A673 (cell line): ENCODE measurements at regions not wholly inside any gene's neighbourhood (a gene's known extent, or its start where the extent isn't known, plus 50 kb on each side); places are given as distances from the start of the nearest gene placed in this dataset.

ENCODE experiments used
- BruUV-seq: library from RNA; stranded (reverse); fragments of 400-500 nt; replicated peaks from 2 replicates; lab custom pipeline; 2021; lab: Mats Ljungman, UMichigan
- CTCF ChIA-PET: fragments of 300-600 bp; sonication (Branson Sonifier 250); formaldehyde crosslinking; loops from one replicate; lab custom pipeline; 2022; ENCODE audit warnings: antibody characterized with exemption; lab: Charles Lee
- POLR2A ChIA-PET: fragments of 300-600 bp; sonication (Branson Sonifier 250); formaldehyde crosslinking; loops from one replicate; lab custom pipeline; 2022; ENCODE audit warnings: antibody characterized with exemption; ENCODE audit not compliant: low non-redundant PET; lab: Charles Lee
- DNase-seq: peaks from one replicate; pipeline ENCODE4 v3.0.0-alpha.2; 2015; ENCODE audit warnings: low spot score
- H3K27ac ChIP-seq: fragments of 200-600 bp; sonication (generic); 2 replicates; pipeline ENCODE4 v1.5.1; 2016; ENCODE audit warnings: mixed run types, low read depth, mild to moderate bottlenecking, mixed read lengths, antibody characterized with exemption, low read length; ENCODE audit not compliant: poor library complexity, severe bottlenecking
- H3K27me3 ChIP-seq: fragments of 200-600 bp; sonication (generic); replicated peaks from 2 replicates; pipeline ENCODE4 v1.6.1; 2017; ENCODE audit warnings: mixed run types, low read depth, mild to moderate bottlenecking, mixed read lengths, antibody characterized with exemption, low read length; ENCODE audit not compliant: insufficient read depth, poor library complexity
- H3K36me3 ChIP-seq: fragments of 200-600 bp; sonication (generic); 2 replicates; pipeline ENCODE4 v1.6.1; 2016; ENCODE audit warnings: mixed run types, mild to moderate bottlenecking, mixed read lengths, antibody characterized with exemption, low read length; ENCODE audit not compliant: insufficient read depth, poor library complexity, severe bottlenecking
- H3K4me1 ChIP-seq: fragments of 200-600 bp; sonication (generic); 2 replicates; pipeline ENCODE4 v1.6.1; 2017; ENCODE audit warnings: mixed run types, mild to moderate bottlenecking, mixed read lengths, antibody characterized with exemption, low read length; ENCODE audit not compliant: insufficient read depth, poor library complexity, severe bottlenecking
- H3K4me3 ChIP-seq: fragments of 200-600 bp; sonication (generic); 2 replicates; pipeline ENCODE4 v1.5.1; 2016; ENCODE audit warnings: low read depth, mixed run types, mild to moderate bottlenecking, mixed read lengths, low read length; ENCODE audit not compliant: poor library complexity, severe bottlenecking
- H3K9me3 ChIP-seq: fragments of 200-600 bp; sonication (generic); 2 replicates; pipeline ENCODE4 v1.6.1; 2016; ENCODE audit warnings: mixed run types, low read depth, mild to moderate bottlenecking, mixed read lengths, antibody characterized with exemption, low read length; ENCODE audit not compliant: poor library complexity, severe bottlenecking
- CTCF ChIP-seq: fragments of 300-800, 200-600 bp; sonication (generic); conservative IDR thresholded peaks from 2 replicates; pipeline ENCODE4 v1.5.1; 2017; ENCODE audit warnings: low read depth, mild to moderate bottlenecking, antibody characterized with exemption, low read length, moderate library complexity, mixed read lengths
- EZH2 ChIP-seq: fragments of 200-600 bp; sonication (generic); IDR thresholded peaks from 2 replicates; pipeline ENCODE4 v1.6.1; 2017; ENCODE audit warnings: borderline replicate concordance, low read depth, mild to moderate bottlenecking, mixed read lengths, antibody characterized with exemption, low read length; ENCODE audit not compliant: poor library complexity, severe bottlenecking
- intact Hi-C: fragments of 100-400 bp; cut with micrococcal nuclease; formaldehyde crosslinking; loops from one replicate; pipeline ENCODE4 v1.10.0; 2022; ENCODE audit not compliant: unreplicated experiment

- H3K4me1 ChIP-seq, result peaks cover 4% of the 10 kb centered on the region
- no peaks in the 10 kb centered on the region for H3K27me3 ChIP-seq
- ChIA-PET CTCF (no interaction called here), POLR2A (no interaction called here)
- H3K27ac ChIP-seq, result no peak overlapping the region
- DNase-seq, result no peak
- no peak overlapping the region for H3K4me3 ChIP-seq
- no peaks in the 10 kb centered on the region for H3K9me3 ChIP-seq
- intact Hi-C loops, result loop anchor here (10.0 kb wide), 1 partner anchor 272 kb away; no protein-coding TSS in a partner anchor
- BruUV-seq, result no TSS peak
- TF ChIP-seq EZH2, result no peak
- no peak for TF ChIP-seq CTCF
- H3K36me3 ChIP-seq, result no peaks in the 10 kb centered on the region
Observed at GRCh38 chr7:108802650-108803049, 233.0 kb downstream of the DNAJB9 start.

DNA sequence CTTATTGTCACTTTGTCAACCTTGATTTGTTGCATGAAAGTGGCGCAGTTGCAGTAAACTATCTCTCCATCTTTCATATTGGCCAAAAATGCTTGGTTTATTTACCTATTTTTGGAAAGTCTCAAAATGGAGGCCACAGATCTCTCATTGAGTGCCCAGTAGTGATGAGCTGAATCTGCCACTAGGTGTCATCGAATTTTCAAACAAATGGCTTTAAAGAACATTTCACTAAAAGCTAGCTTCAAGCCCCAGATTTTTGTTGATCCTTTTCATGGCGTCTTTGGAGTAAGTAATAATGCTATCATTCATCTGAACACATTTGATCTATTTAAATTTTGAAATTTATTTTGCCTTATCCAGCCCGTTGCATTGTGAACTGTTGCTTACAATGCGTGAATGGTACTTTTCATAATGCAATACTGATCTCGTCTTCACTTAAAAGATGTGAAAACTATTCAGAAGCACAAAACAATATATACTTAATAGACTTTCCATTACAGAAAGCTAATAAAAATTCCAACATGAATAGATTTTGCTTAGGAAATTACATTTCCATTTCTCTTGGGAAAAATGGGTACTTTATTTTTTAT is 236.2 kb downstream of the DNAJB9 start:
- TF ChIP-seq EZH2 (no peak), CTCF (peak; percentile 85)
- ChIA-PET POLR2A (no interaction called here), CTCF (interaction anchor here (1.2 kb wide), 1 partner anchor 145 kb away, joined by 5 read pairs; no protein-coding TSS in a partner anchor)
- DNase-seq, result peak; percentile 77
- BruUV-seq, result no TSS peak
- intact Hi-C loops, result loop anchor here (10.0 kb wide), 1 partner anchor 269 kb away; no protein-coding TSS in a partner anchor
- no peaks in the 10 kb centered on the region for H3K9me3 ChIP-seq
- H3K4me1 ChIP-seq, result peaks cover 4% of the 10 kb centered on the region
- H3K27ac ChIP-seq, result no peak overlapping the region
- H3K36me3 ChIP-seq, result no peaks in the 10 kb centered on the region
- H3K27me3 ChIP-seq, result no peaks in the 10 kb centered on the region
- H3K4me3 ChIP-seq, result no peak overlapping the region

- no peak overlapping the region for H3K27ac ChIP-seq
- no peak for DNase-seq
- no peaks in the 10 kb centered on the region for H3K36me3 ChIP-seq
- intact Hi-C loops, result loop anchor here (10.0 kb wide), 1 partner anchor 266 kb away; no protein-coding TSS in a partner anchor
- no peaks in the 10 kb centered on the region for H3K27me3 ChIP-seq
- no peaks in the 10 kb centered on the region for H3K9me3 ChIP-seq
- ChIA-PET CTCF (no interaction called here), POLR2A (no interaction called here)
- no peak for TF ChIP-seq CTCF
- no peak for TF ChIP-seq EZH2
- no peak overlapping the region for H3K4me3 ChIP-seq
- peaks cover 4% of the 10 kb centered on the region for H3K4me1 ChIP-seq
- BruUV-seq, result no TSS peak
Observed at GRCh38 chr7:108808549-108809266, 239.0 kb downstream of the DNAJB9 start.
